NOMO-1 treated with DMSO at 0.1 percent for 48 hours (cell line): ENCODE measurements at regions not wholly inside any gene's neighbourhood (a gene's known extent, or its start where the extent isn't known, plus 50 kb on each side); places are given as distances from the start of the nearest gene placed in this dataset.
"Not testable (repeated sequence)": the region's sequence is repeated elsewhere in the genome, so short reads cannot be mapped to it uniquely, and the experiment has no call there.

ENCODE experiments used
- DNase-seq: peaks from one replicate; lab custom pipeline; 2025; ENCODE audit not compliant: unreplicated experiment; lab: John Stamatoyannopoulos, UW

GRCh38 chr2:234251326-234252271, 201.1 kb downstream of the SPP2 start:
- no peak for DNase-seq

GRCh38 chr2:234250926-234251325, 200.4 kb downstream of the SPP2 start:
- DNase-seq = no peak

- no peak for DNase-seq
Observed at GRCh38 chr2:234249873-234250272, 199.4 kb downstream of the SPP2 start.

GRCh38 chr2:234249034-234249735, 198.7 kb downstream of the SPP2 start:
- DNase-seq = no peak

- DNase-seq = not testable (repeated sequence)
Observed at GRCh38 chr2:234248213-234248710, 197.8 kb downstream of the SPP2 start.

- DNase-seq = no peak
Observed at GRCh38 chr2:234247453-234248180, 197.1 kb downstream of the SPP2 start.

- no peak for DNase-seq
Observed at GRCh38 chr2:234245945-234246344, 195.4 kb downstream of the SPP2 start.

- no peak for DNase-seq
Observed at GRCh38 chr2:234243871-234244565, 193.5 kb downstream of the SPP2 start.

GRCh38 chr2:234242459-234242836, 191.9 kb downstream of the SPP2 start:
- DNase-seq = no peak

GRCh38 chr2:234241656-234242458, 191.4 kb downstream of the SPP2 start:
- DNase-seq = no peak

GRCh38 chr2:234240917-234241316, 190.4 kb downstream of the SPP2 start:
- no peak for DNase-seq

GRCh38 chr2:234235191-234235590, 184.7 kb downstream of the SPP2 start:
- DNase-seq = no peak

- DNase-seq = no peak
Observed at GRCh38 chr2:234231460-234231859, 181.0 kb downstream of the SPP2 start.

GRCh38 chr2:234219046-234219310, 168.5 kb downstream of the SPP2 start:
- DNase-seq = no peak

- DNase-seq = no peak
Observed at GRCh38 chr2:234218266-234219045, 168.0 kb downstream of the SPP2 start.

- no peak for DNase-seq
Observed at GRCh38 chr2:234212534-234212933, 162.0 kb downstream of the SPP2 start.

GRCh38 chr2:234211797-234212196, 161.3 kb downstream of the SPP2 start:
- DNase-seq = no peak

GRCh38 chr2:234206738-234207137, 156.2 kb downstream of the SPP2 start:
- no peak for DNase-seq

- no peak for DNase-seq
Observed at GRCh38 chr2:234204480-234204879, 154.0 kb downstream of the SPP2 start.
